ENCODE measurements at regions not wholly inside any gene's neighbourhood (a gene's known extent, or its start where the extent isn't known, plus 50 kb on each side); places are given as distances from the start of the nearest gene placed in this dataset.
"Not testable (repeated sequence)": the region's sequence is repeated elsewhere in the genome, so short reads cannot be mapped to it uniquely, and the experiment has no call there.

DNA sequence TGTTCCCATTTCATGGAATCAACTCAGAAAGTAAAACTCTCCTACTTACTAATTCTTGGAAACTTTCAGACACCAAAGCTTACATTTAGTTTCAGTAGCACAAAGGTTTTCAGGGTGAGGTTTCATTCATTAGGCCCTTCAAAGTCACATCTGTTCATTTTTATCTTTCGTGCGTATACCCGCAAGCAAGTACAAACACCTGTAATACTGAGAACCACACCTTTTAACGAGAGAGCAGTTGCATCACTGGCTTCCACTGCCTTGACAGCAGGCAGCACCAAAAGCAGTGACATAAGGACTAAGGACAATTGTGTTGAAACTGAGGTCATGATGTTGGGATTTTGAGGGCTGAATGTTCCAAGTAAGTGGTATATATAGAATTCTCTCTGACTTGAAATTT is 60.5 kb downstream of the GOLGA6L22 start:
- not testable (repeated sequence) for DNase-seq (ENCODE audit: insufficient read length, low spot score); FAIRE-seq

DNA sequence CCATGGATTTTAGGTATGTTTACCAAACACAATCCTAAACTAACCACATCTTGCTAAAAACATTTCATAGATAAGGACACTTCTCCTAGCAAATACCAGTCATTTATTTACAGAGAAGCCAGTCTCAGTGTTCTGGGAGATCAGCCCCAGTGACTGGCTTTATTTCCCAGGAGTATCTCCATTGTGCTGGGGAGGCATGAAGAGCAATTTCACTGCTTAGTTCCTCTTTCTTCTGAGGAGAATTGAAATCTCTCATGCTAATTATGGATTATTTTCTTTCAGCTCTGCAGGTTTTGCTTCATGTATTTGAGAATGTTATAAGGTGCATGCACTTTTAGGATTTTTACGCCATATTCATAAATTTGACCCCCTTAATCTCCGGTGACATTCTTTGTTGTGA is 67.8 kb downstream of the GOLGA6L22 start:
- not testable (repeated sequence) for FAIRE-seq; DNase-seq (ENCODE audit: insufficient read length, low spot score)

DNA sequence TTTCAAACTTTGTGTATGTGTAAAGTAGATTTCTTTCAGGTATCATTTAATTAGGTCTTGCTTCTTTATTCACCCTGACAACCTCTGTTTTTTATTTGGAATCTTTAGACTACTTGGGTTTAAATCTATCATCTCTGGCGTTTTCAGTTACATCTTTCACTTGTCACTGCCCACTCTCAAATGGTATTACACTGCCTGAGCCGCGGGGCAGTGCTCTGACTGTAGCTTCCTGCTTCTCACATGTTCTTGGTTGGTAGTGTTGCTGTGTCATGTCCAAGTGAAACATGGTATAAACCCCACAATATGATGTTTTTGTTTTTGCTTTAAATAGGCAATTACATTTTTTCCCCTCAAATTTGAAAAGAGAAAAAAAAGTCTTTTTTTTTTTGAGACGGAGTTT is 68.3 kb downstream of the GOLGA6L22 start:
- DNase-seq (ENCODE audit: insufficient read length, low spot score); FAIRE-seq: not testable (repeated sequence)

DNA sequence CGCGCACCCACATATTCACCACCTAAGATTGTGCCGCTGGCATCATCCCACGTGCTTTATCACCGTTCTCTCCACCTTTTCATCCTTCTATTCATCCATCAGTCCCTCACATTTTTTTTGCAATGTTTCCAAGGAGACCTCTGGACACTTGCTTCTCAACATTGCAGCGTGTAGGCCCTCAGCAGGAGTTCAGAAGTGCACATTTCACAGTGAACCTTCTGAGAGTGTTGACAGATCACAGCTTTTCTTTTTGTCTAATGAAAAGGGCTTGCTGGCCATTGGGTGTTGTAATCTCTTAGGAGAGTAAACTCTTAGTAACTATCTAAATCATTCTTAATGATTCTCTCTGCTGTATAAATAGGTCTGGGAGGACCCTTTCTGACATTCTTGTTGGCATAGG is 70.5 kb downstream of the GOLGA6L22 start:
- DNase-seq (ENCODE audit: insufficient read length, low spot score) = not testable (repeated sequence)

GRCh38 chr15:22559701-22560100 is 101.0 kb downstream of the GOLGA6L22 start:
- not testable (repeated sequence) for DNase-seq (ENCODE audit: insufficient read length, low spot score); FAIRE-seq

More for the DNA sequence above, 70.5 kb downstream of the GOLGA6L22 start:
- FAIRE-seq = not testable (repeated sequence)

DNA sequence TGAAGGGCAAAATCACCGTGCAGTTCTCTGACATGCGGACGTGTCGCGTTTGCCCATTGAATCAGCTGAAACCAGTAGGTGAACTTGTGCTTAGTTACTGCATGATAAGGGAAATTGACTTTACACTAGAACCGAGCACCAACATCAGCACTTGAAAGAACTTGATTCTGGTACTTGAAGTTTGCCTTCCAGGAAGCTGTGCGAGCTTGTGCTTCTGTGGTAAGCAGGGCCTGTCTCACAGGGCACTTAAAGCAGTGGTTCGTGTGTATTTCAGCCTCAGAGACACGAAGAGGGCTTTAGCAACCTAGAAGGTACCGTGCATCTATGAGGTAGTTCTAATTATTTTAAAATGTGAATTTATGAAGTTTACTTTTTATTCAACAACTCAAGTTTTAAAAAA is 103.0 kb downstream of the GOLGA6L22 start:
- not testable (repeated sequence) for DNase-seq (ENCODE audit: insufficient read length, low spot score); FAIRE-seq

GRCh38 chr15:22566510-22566909 is 107.8 kb downstream of the GOLGA6L22 start:
- DNase-seq (ENCODE audit: insufficient read length, low spot score); FAIRE-seq: not testable (repeated sequence)

DNA sequence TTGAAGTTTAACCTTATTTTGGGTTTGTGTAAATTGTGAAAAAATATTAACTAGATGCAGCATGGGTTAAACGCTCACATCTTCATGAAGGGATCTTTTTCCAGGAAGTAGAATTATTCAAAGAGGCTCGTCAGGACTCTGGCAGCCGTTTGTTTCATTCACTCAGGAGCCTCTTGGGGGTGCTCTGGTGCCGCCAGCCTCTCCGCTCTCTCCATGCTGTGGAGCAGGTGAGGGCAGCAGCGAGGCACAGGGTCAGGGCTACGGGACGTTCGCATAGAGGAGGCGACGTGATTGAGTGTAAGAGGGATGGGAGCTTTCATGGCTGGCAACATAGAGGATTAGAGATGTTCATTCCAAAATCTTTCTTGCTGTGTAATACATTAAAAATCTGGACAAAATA is 110.8 kb downstream of the GOLGA6L22 start:
- not testable (repeated sequence) for DNase-seq (ENCODE audit: insufficient read length, low spot score); FAIRE-seq

- DNase-seq (ENCODE audit: insufficient read length, low spot score); FAIRE-seq: not testable (repeated sequence)
Measured at GRCh38 chr15:22572152-22572735, 113.5 kb downstream of the GOLGA6L22 start.

DNA sequence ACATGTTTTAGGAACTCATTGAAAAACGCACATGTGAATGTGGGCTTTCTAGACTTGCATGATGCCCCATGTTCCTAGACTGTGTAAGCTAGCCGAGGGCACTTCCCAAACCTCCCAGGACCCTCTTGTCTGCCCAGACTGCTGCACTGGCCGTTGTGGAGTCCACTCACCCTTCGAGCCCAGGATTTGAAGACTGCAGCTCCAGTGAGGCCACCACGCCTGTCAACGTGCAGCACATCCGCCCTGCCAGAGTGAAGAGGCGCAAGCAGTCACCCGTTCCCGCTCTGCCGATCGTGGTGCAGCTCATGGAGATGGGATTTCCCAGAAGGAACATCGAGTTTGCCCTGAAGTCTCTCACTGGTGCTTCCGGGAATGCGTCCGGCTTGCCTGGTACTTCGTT is 114.1 kb downstream of the GOLGA6L22 start:
- not testable (repeated sequence) for FAIRE-seq; DNase-seq (ENCODE audit: insufficient read length, low spot score)

More at GRCh38 chr15:22572152-22572735, 113.5 kb downstream of the GOLGA6L22 start:
- peak; percentile 23; the same call in 1 of the 2 replicates for TF ChIP-seq SPI1 (IDR thresholded peaks at IDR 0.05; ENCODE audit: low read depth, low read length)

GRCh38 chr15:22577828-22578227 is 119.1 kb downstream of the GOLGA6L22 start:
- not testable (repeated sequence) for FAIRE-seq; DNase-seq (ENCODE audit: insufficient read length, low spot score)

GRCh38 chr15:22579213-22579612 is 120.5 kb downstream of the GOLGA6L22 start:
- not testable (repeated sequence) for FAIRE-seq; DNase-seq (ENCODE audit: insufficient read length, low spot score)

DNA sequence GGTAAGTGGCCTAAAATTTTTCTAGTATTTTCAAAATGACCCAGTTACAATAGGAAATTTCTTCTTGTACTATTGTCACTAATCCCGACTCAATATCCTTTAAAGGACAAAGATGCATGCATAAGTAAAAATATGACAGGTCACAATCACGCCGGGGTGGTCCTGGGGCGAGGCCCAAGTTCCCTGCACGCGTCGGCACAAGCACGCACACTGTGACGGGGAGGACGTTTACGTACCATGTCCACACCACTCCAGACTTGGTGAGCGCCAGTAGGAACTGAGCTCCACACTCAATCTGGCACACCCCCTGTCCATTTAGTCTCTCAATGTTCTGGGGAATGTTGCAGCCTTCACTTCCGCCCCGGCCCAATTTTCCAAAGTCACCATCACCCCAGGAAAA is 128.7 kb downstream of the GOLGA6L22 start:
- FAIRE-seq = not testable (repeated sequence)

GRCh38 chr15:22598552-22598951 is 139.8 kb downstream of the GOLGA6L22 start:
- not testable (repeated sequence) for FAIRE-seq; DNase-seq (ENCODE audit: insufficient read length, low spot score)

More for the DNA sequence above, 128.7 kb downstream of the GOLGA6L22 start:
- not testable (repeated sequence) for DNase-seq (ENCODE audit: insufficient read length, low spot score)

- not testable (repeated sequence) for FAIRE-seq; DNase-seq (ENCODE audit: insufficient read length, low spot score)
Measured at GRCh38 chr15:22599526-22600320, 141.0 kb downstream of the GOLGA6L22 start.

GRCh38 chr15:22616976-22617375 is 158.3 kb downstream of the GOLGA6L22 start:
- FAIRE-seq; DNase-seq (ENCODE audit: insufficient read length, low spot score): not testable (repeated sequence)

GRCh38 chr15:22631789-22632188 is 154.7 kb upstream of the NIPA1 start:
- FAIRE-seq; DNase-seq (ENCODE audit: insufficient read length, low spot score): not testable (repeated sequence)

- DNase-seq (ENCODE audit: insufficient read length, low spot score); FAIRE-seq: not testable (repeated sequence)
Measured at GRCh38 chr15:22639983-22640382, 146.5 kb upstream of the NIPA1 start.

DNA sequence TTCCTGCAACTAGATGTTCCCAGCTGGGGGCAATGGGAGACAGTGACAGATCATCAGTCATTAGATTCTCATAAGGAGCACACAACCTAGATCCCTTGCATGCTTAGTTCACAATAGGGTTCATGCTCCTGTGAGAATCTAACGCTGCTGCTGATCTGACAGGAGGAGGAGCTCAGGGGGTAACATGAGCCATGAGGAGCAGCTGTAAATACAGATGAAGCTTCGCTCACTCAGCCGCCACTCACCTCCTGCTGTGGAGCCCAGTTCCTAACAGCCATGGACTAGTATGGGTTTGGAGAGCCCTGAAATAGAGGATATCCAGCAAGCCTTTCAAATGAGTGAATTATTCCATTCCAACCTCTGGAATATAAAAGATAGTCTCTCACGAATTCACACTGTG is 137.0 kb upstream of the NIPA1 start:
- not testable (repeated sequence) for FAIRE-seq; DNase-seq (ENCODE audit: insufficient read length, low spot score)

GRCh38 chr15:22651179-22651578 is 135.3 kb upstream of the NIPA1 start:
- DNase-seq (ENCODE audit: insufficient read length, low spot score); FAIRE-seq: not testable (repeated sequence)

Data from GM12891 (cell line).